MCF 10A (cell line): ENCODE measurements at regions not wholly inside any gene's neighbourhood (a gene's known extent, or its start where the extent isn't known, plus 50 kb on each side); places are given as distances from the start of the nearest gene placed in this dataset.

ENCODE experiments used
- BruUV-seq: library from RNA; stranded (reverse); fragments of 400-500 nt; replicated peaks from 2 replicates; lab custom pipeline; 2021; lab: Mats Ljungman, UMichigan
- CTCF ChIA-PET: fragments of 300-600 bp; sonication (Branson Sonifier 250); formaldehyde crosslinking; extraction: SDS; loops from one replicate; lab custom pipeline; 2021; ENCODE audit warnings: antibody characterized with exemption, inconsistent platforms; lab: Yijun Ruan, JAX
- POLR2A ChIA-PET: fragments of 300-600, 350-650 bp; sonication (Branson Sonifier 250); formaldehyde crosslinking; extraction: SDS; loops from one replicate; lab custom pipeline; 2020; ENCODE audit warnings: antibody characterized with exemption, inconsistent platforms; lab: Yijun Ruan, JAX
- DNase-seq: peaks from one replicate; pipeline ENCODE4 v3.0.0-alpha.2; 2018; ENCODE audit not compliant: unreplicated experiment
- H3K27ac Mint-ChIP-seq: one replicate; pipeline ENCODE4 v1.8.0; 2022; ENCODE audit warnings: mild to moderate bottlenecking, low read depth, mixed read lengths; ENCODE audit not compliant: unreplicated experiment
- H3K27me3 Mint-ChIP-seq: one replicate; pipeline ENCODE4 v1.8.0; 2022; ENCODE audit warnings: mixed read lengths; ENCODE audit not compliant: insufficient read depth, unreplicated experiment
- H3K36me3 Mint-ChIP-seq: one replicate; pipeline ENCODE4 v1.8.0; 2022; ENCODE audit warnings: mild to moderate bottlenecking, moderate library complexity, mixed read lengths; ENCODE audit not compliant: insufficient read depth, unreplicated experiment
- H3K4me1 Mint-ChIP-seq: one replicate; pipeline ENCODE4 v1.8.0; 2022; ENCODE audit warnings: mixed read lengths; ENCODE audit not compliant: insufficient read depth, unreplicated experiment
- H3K4me3 Mint-ChIP-seq: one replicate; pipeline ENCODE4 v1.8.0; 2022; ENCODE audit warnings: mild to moderate bottlenecking, moderate library complexity, mixed read lengths; ENCODE audit not compliant: unreplicated experiment
- H3K9me3 Mint-ChIP-seq: one replicate; pipeline ENCODE4 v1.8.0; 2022; ENCODE audit warnings: mixed read lengths; ENCODE audit not compliant: unreplicated experiment
- CTCF ChIP-seq: fragments of 200-600 bp; IDR thresholded peaks from one replicate; pipeline ENCODE4 v1.8.0; 2022; ENCODE audit warnings: antibody characterized with exemption, mild to moderate bottlenecking; ENCODE audit not compliant: unreplicated experiment
- intact Hi-C: fragments of 100-400 bp; cut with micrococcal nuclease; formaldehyde crosslinking; loops from 2 replicates; pipeline ENCODE4 v1.14.1; 2022

- no peak overlapping the region for H3K4me3 Mint-ChIP-seq
- intact Hi-C loops: no loop called here
- H3K27me3 Mint-ChIP-seq: no peaks in the 10 kb centered on the region
- no peak for DNase-seq
- H3K27ac Mint-ChIP-seq: no peak overlapping the region
- H3K9me3 Mint-ChIP-seq: peaks cover 19% of the 10 kb centered on the region
- TF ChIP-seq CTCF: no peak
- no TSS peak for BruUV-seq
- H3K4me1 Mint-ChIP-seq: peaks cover 17% of the 10 kb centered on the region
- ChIA-PET CTCF (interaction anchor here (1.0 to 1.6 kb wide), 3 partner anchors 14 to 89 kb away, joined by 3 read pairs; no protein-coding TSS in a partner anchor), POLR2A (no interaction called here)
- H3K36me3 Mint-ChIP-seq: no peaks in the 10 kb centered on the region
These were observed 127.1 kb downstream of the KLF13 start for GRCh38 chr15:31453558-31454318.

GRCh38 chr15:31455499-31455898 lies 128.9 kb downstream of the KLF13 start:
- TF ChIP-seq CTCF: peak; percentile 14
- peaks cover 24% of the 10 kb centered on the region for H3K4me1 Mint-ChIP-seq
- no peak for DNase-seq
- peaks cover 19% of the 10 kb centered on the region for H3K9me3 Mint-ChIP-seq
- H3K27ac Mint-ChIP-seq: no peak overlapping the region
- intact Hi-C loops: no loop called here
- ChIA-PET POLR2A (interaction anchor here (1.1 to 1.3 kb wide), 2 partner anchors 10 to 12 kb away, joined by 3 to 5 read pairs; no protein-coding TSS in a partner anchor), CTCF (interaction anchor here (0.6 to 1.6 kb wide), 3 partner anchors 15 to 90 kb away, joined by 3 read pairs; no protein-coding TSS in a partner anchor)
- no peaks in the 10 kb centered on the region for H3K27me3 Mint-ChIP-seq
- H3K36me3 Mint-ChIP-seq: no peaks in the 10 kb centered on the region
- H3K4me3 Mint-ChIP-seq: no peak overlapping the region
- BruUV-seq: no TSS peak

- POLR2A ChIA-PET: interaction anchor here (1.4 kb wide), 1 partner anchor 9 kb away, joined by 4 read pairs; no protein-coding TSS in a partner anchor
- peaks cover 9% of the 10 kb centered on the region for H3K9me3 Mint-ChIP-seq
These were observed 129.9 kb downstream of the KLF13 start for GRCh38 chr15:31456354-31457060.

More at GRCh38 chr15:31456354-31457060, 129.9 kb downstream of the KLF13 start:
- DNase-seq: no peak
- intact Hi-C loops: no loop called here
- no peak for TF ChIP-seq CTCF
- CTCF ChIA-PET: interaction anchor here (0.5 to 0.9 kb wide), 4 partner anchors 11 to 329 kb away, joined by 3 to 6 read pairs (median 3); no protein-coding TSS in a partner anchor
- peak overlapping the region; percentile 65 for H3K27ac Mint-ChIP-seq
- no peaks in the 10 kb centered on the region for H3K27me3 Mint-ChIP-seq
- H3K4me1 Mint-ChIP-seq: peaks cover 24% of the 10 kb centered on the region
- no peaks in the 10 kb centered on the region for H3K36me3 Mint-ChIP-seq
- no TSS peak for BruUV-seq
- H3K4me3 Mint-ChIP-seq: peak overlapping the region; percentile 19
